ENCODE measurements at regions not wholly inside any gene's neighbourhood (a gene's known extent, or its start where the extent isn't known, plus 50 kb on each side); places are given as distances from the start of the nearest gene placed in this dataset.

GRCh38 chr18:78766651-78767533 lies 212.7 kb upstream of the SALL3 start:
- TF ChIP-seq CTCF (IDR thresholded peaks at IDR 0.05; ENCODE audit: low read depth, low read length, missing control alignments): no peak
- in situ Hi-C loops (cut with HindIII; ENCODE audit: low sequenced_read_pairs): no loop called here
- no peak overlapping the region for H3K4me3 ChIP-seq (ENCODE audit: low read depth, low read length)
- DNase-seq (ENCODE audit: low read depth): no peak

GRCh38 chr18:78767648-78768071 lies 212.0 kb upstream of the SALL3 start:
- no peak for TF ChIP-seq CTCF (IDR thresholded peaks at IDR 0.05; ENCODE audit: low read depth, low read length, missing control alignments)
- in situ Hi-C loops (cut with HindIII; ENCODE audit: low sequenced_read_pairs): no loop called here
- no peak for DNase-seq (ENCODE audit: low read depth)
- H3K4me3 ChIP-seq (ENCODE audit: low read depth, low read length): no peak overlapping the region

- H3K4me3 ChIP-seq (ENCODE audit: low read depth, low read length): no peak overlapping the region
- in situ Hi-C loops (cut with HindIII; ENCODE audit: low sequenced_read_pairs): no loop called here
- DNase-seq (ENCODE audit: low read depth): no peak
- TF ChIP-seq CTCF (IDR thresholded peaks at IDR 0.05; ENCODE audit: low read depth, low read length, missing control alignments): no peak
Measured at GRCh38 chr18:78768221-78768620, 211.4 kb upstream of the SALL3 start.

- TF ChIP-seq CTCF (IDR thresholded peaks at IDR 0.05; ENCODE audit: low read depth, low read length, missing control alignments): no peak
- in situ Hi-C loops (cut with HindIII; ENCODE audit: low sequenced_read_pairs): no loop called here
- H3K4me3 ChIP-seq (ENCODE audit: low read depth, low read length): no peak overlapping the region
- no peak for DNase-seq (ENCODE audit: low read depth)
Measured at GRCh38 chr18:78768656-78769501, 210.7 kb upstream of the SALL3 start.

GRCh38 chr18:78769502-78770105 lies 210.0 kb upstream of the SALL3 start:
- DNase-seq (ENCODE audit: low read depth): no peak
- in situ Hi-C loops (cut with HindIII; ENCODE audit: low sequenced_read_pairs): no loop called here
- no peak for TF ChIP-seq CTCF (IDR thresholded peaks at IDR 0.05; ENCODE audit: low read depth, low read length, missing control alignments)
- no peak overlapping the region for H3K4me3 ChIP-seq (ENCODE audit: low read depth, low read length)

- DNase-seq (ENCODE audit: low read depth): no peak
- in situ Hi-C loops (cut with HindIII; ENCODE audit: low sequenced_read_pairs): no loop called here
- no peak overlapping the region for H3K4me3 ChIP-seq (ENCODE audit: low read depth, low read length)
- no peak for TF ChIP-seq CTCF (IDR thresholded peaks at IDR 0.05; ENCODE audit: low read depth, low read length, missing control alignments)
Measured at GRCh38 chr18:78770139-78770822, 209.3 kb upstream of the SALL3 start.

All from astrocyte of the cerebellum (primary cell).